OCI-LY1 (cell line): ENCODE measurements at regions not wholly inside any gene's neighbourhood (a gene's known extent, or its start where the extent isn't known, plus 50 kb on each side); places are given as distances from the start of the nearest gene placed in this dataset.

Experiments used
- H2AFZ ChIP-seq: fragments of 200-600 bp; sonication (generic), shearing (Covaris generic); 2 replicates; pipeline ENCODE4 v1.6.0; 2014; ENCODE audit warnings: antibody characterized with exemption, mild to moderate bottlenecking, low read length
- H3F3A ChIP-seq: fragments of 200-600 bp; sonication (generic), shearing (Covaris generic); 2 replicates; pipeline ENCODE4 v1.6.0; 2014; ENCODE audit warnings: mild to moderate bottlenecking, antibody characterized with exemption, low read length, moderate library complexity; ENCODE audit not compliant: insufficient read depth
- H3K27ac ChIP-seq: fragments of 200-600 bp; sonication (generic); 2 replicates; pipeline ENCODE4 v1.5.1; 2014; ENCODE audit warnings: low read length, mixed run types, mild to moderate bottlenecking, low read depth; ENCODE audit not compliant: poor library complexity, severe bottlenecking
- H3K27me3 ChIP-seq: fragments of 200-600 bp; sonication (generic); 2 replicates; pipeline ENCODE4 v1.6.0; 2014; ENCODE audit warnings: antibody characterized with exemption, mild to moderate bottlenecking, low read length, moderate library complexity; ENCODE audit not compliant: insufficient read depth
- H3K36me3 ChIP-seq: fragments of 200-600 bp; sonication (generic); 2 replicates; pipeline ENCODE4 v1.6.1; 2014; ENCODE audit warnings: mild to moderate bottlenecking, antibody characterized with exemption, low read length, moderate library complexity, mixed read lengths; ENCODE audit not compliant: insufficient read depth
- H3K4me1 ChIP-seq: fragments of 200-600 bp; sonication (generic); 2 replicates; pipeline ENCODE4 v1.5.1; 2014; ENCODE audit warnings: mild to moderate bottlenecking, low read length, moderate library complexity; ENCODE audit not compliant: insufficient read depth, severe bottlenecking
- H3K4me2 ChIP-seq: fragments of 200-600 bp; sonication (generic), shearing (Covaris generic); 2 replicates; pipeline ENCODE4 v1.6.1; 2014; ENCODE audit warnings: low read length
- H3K4me3 ChIP-seq: fragments of 200-600 bp; sonication (generic); 2 replicates; pipeline ENCODE4 v1.5.1; 2014; ENCODE audit warnings: low read length, low read depth, mild to moderate bottlenecking, mixed read lengths; ENCODE audit not compliant: poor library complexity, severe bottlenecking
- H3K79me2 ChIP-seq: fragments of 200-600 bp; shearing (Covaris generic); 2 replicates; pipeline ENCODE4 v1.6.1; 2016; ENCODE audit warnings: mixed run types, low read length, mixed read lengths; ENCODE audit not compliant: insufficient read depth
- H3K9ac ChIP-seq: fragments of 200-600 bp; sonication (generic), shearing (Covaris generic); 2 replicates; pipeline ENCODE4 v1.6.1; 2014; ENCODE audit warnings: mild to moderate bottlenecking, low read length, mixed read lengths
- H3K9me2 ChIP-seq: fragments of 200-600 bp; sonication (generic), shearing (Covaris generic); 2 replicates; pipeline ENCODE4 v1.6.1; 2014; ENCODE audit warnings: low read depth, mild to moderate bottlenecking, low read length, mixed read lengths
- H3K9me3 ChIP-seq: fragments of 200-600 bp; shearing (Covaris generic); 2 replicates; pipeline ENCODE4 v1.6.1; 2014; ENCODE audit warnings: low read length, mixed read lengths
- H4K20me1 ChIP-seq: fragments of 200-600 bp; sonication (generic), shearing (Covaris generic); 2 replicates; pipeline ENCODE4 v1.6.0; 2016; ENCODE audit warnings: mild to moderate bottlenecking, low read length; ENCODE audit not compliant: insufficient read depth
- EZH2 ChIP-seq: fragments of 200-600 bp; sonication (generic), shearing (Covaris generic); IDR thresholded peaks from 2 replicates; pipeline ENCODE4 v1.8.0; 2017; ENCODE audit warnings: borderline replicate concordance, mixed run types, mild to moderate bottlenecking, antibody characterized with exemption, low read length, moderate library complexity, mixed read lengths
- TF ChIP-seq, protein P1 (sequence below): fragments of 200-600 bp; sonication (generic), shearing (Covaris generic); IDR thresholded peaks from 2 replicates; pipeline ENCODE4 v1.5.1; 2017; ENCODE audit warnings: mild to moderate bottlenecking, antibody characterized with exemption, low read length, moderate library complexity, mixed read lengths

DNA sequence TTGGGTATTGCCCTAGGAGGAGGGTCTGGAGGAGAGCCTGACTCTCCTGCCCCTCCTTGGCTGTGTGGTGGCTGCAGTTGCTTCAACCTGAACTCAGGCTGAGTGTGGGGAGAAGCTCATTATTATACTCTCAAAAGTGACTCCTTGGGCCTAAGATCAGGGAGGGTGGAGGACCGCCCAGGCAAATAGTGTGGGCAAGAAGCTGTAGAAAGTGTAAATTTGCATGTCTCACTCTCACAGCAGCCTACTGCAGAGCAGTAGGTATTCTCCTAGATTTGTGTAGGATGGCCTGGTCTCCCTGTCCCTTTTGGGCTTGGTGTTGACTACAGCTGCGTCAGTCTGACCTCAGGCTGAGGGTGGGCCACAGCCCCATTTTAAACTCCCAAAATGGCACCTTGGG is 156.1 kb downstream of the ZNF330 start:
- Histone ChIP-seq H2AFZ (no peak overlapping the region), H3K4me3 (no peak overlapping the region)
- TF ChIP-seq, protein P1, sequence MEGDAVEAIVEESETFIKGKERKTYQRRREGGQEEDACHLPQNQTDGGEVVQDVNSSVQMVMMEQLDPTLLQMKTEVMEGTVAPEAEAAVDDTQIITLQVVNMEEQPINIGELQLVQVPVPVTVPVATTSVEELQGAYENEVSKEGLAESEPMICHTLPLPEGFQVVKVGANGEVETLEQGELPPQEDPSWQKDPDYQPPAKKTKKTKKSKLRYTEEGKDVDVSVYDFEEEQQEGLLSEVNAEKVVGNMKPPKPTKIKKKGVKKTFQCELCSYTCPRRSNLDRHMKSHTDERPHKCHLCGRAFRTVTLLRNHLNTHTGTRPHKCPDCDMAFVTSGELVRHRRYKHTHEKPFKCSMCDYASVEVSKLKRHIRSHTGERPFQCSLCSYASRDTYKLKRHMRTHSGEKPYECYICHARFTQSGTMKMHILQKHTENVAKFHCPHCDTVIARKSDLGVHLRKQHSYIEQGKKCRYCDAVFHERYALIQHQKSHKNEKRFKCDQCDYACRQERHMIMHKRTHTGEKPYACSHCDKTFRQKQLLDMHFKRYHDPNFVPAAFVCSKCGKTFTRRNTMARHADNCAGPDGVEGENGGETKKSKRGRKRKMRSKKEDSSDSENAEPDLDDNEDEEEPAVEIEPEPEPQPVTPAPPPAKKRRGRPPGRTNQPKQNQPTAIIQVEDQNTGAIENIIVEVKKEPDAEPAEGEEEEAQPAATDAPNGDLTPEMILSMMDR = no peak
- TF ChIP-seq EZH2 = no peak

DNA sequence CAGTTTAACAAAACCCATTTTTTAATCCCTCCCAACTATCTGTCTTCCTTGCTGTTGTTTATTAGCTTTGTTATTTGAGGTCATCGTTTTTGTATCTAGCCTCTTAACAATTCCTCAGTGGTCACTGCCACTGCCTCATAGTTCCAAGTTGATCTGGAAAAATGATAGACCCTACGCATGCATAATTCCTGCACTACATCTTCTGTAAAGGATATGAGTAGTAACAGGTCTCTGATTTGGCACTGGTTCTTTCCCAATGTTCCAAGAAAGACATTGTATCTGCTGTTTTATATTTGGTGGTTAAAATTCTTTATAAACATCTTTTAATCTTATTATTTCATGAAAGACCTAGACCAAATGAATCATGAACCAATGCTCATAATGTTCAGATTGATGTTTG is 166.6 kb downstream of the ZNF330 start:
- Histone ChIP-seq H4K20me1 (no peaks in the 10 kb centered on the region), H3K36me3 (no peaks in the 10 kb centered on the region), H3F3A (no peaks in the 10 kb centered on the region), H3K4me2 (no peak overlapping the region), H3K9ac (no peak overlapping the region), H3K4me1 (no peaks in the 10 kb centered on the region), H3K4me3 (no peak overlapping the region), H3K27ac (no peak overlapping the region), H3K9me3 (no peaks in the 10 kb centered on the region), H3K9me2 (no peaks in the 10 kb centered on the region), H3K79me2 (no peaks in the 10 kb centered on the region), H2AFZ (no peak overlapping the region), H3K27me3 (no peaks in the 10 kb centered on the region)
- TF ChIP-seq EZH2 = no peak
- TF ChIP-seq, protein P1 = no peak

More for the DNA sequence above, 156.1 kb downstream of the ZNF330 start:
- no peaks in the 10 kb centered on the region for H3F3A ChIP-seq
- H3K9ac ChIP-seq = no peak overlapping the region
- H3K4me2 ChIP-seq = no peak overlapping the region
- no peaks in the 10 kb centered on the region for H3K79me2 ChIP-seq
- H4K20me1 ChIP-seq = no peaks in the 10 kb centered on the region
- no peak overlapping the region for H3K27ac ChIP-seq
- no peaks in the 10 kb centered on the region for H3K9me3 ChIP-seq
- H3K9me2 ChIP-seq = no peaks in the 10 kb centered on the region
- no peaks in the 10 kb centered on the region for H3K27me3 ChIP-seq
- H3K36me3 ChIP-seq = no peaks in the 10 kb centered on the region
- H3K4me1 ChIP-seq = no peaks in the 10 kb centered on the region

DNA sequence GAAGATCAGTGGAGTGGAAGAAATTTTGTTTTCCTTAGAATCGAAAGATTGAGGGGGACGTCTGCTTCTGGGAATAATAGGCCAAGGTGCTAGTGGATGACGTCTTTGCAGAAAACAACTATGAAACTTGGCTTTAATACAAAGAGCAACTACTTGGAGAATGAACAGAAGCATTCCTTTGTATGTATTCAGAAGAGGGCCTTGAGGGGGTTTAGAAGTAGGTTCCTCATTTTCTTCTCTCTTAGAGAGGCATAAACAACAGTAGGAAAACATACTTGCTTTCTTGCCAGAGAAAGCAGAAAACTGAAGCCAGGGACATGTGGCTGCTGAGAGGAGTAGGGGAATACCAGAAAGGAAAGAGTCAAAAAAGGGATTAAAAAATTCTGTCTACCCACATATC is 167.8 kb downstream of the ZNF330 start:
- H4K20me1 ChIP-seq = no peaks in the 10 kb centered on the region
- no peaks in the 10 kb centered on the region for H3K79me2 ChIP-seq
- H3K27me3 ChIP-seq = no peaks in the 10 kb centered on the region
- no peak overlapping the region for H3K4me2 ChIP-seq
- H3K4me3 ChIP-seq = no peak overlapping the region
- no peaks in the 10 kb centered on the region for H3K4me1 ChIP-seq
- no peak overlapping the region for H2AFZ ChIP-seq
- no peaks in the 10 kb centered on the region for H3F3A ChIP-seq
- H3K9me2 ChIP-seq = no peaks in the 10 kb centered on the region
- no peak for TF ChIP-seq EZH2
- TF ChIP-seq, protein P1 = no peak
- no peak overlapping the region for H3K27ac ChIP-seq
- H3K9me3 ChIP-seq = no peaks in the 10 kb centered on the region
- H3K9ac ChIP-seq = no peak overlapping the region
- no peaks in the 10 kb centered on the region for H3K36me3 ChIP-seq
